ENCODE measurements at regions not wholly inside any gene's neighbourhood (a gene's known extent, or its start where the extent isn't known, plus 50 kb on each side); places are given as distances from the start of the nearest gene placed in this dataset.

DNA sequence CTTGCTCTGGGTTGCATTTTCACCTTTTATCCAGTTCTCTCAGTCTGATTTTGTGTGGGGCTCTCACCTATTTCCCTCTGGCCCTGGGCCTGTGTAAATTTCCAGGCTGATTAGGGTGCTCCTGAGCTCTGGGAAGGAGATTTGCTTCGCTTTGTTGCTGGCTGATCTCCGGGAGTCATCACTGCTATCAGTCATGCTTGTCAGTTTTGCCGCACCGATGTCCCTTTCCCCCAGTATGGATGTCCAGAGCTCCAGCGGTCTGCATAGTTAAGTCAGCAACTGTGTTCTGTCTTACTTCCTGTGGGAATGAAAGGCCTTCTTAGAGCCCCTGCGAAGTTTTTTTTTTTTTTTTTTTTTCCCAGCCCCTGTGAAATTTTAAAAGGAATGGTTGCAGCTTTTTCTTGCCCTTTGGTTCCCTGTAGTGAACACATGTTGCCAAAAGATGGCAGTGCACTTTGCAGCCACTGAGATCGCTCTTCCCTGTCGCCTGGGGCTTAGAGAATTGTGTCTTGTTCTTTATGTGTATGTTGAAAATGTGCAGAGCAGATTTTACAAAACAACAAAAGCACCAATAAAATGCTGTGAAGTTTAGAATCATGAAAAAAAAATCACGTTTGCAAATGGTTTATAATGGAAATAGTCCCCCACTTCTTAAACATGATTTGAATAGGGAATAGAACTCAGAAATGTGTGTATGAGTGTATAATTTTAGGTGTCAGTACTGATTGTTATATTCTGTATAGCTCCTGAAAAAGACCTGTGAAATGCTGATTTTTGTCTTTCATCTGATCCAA lies 109.1 kb upstream of the SLC4A4 start:
- Histone ChIP-seq H3K36me3 (ENCODE audit: control insufficient read depth in 2 of 4, insufficient read depth in 4 of 4, low read length in 3 of 4) (no peaks in the 10 kb centered on the region), H3K4ac (replicated peaks; ENCODE audit: insufficient read length, low read depth, low read length) (no peak overlapping the region), H3K9ac (replicated peaks in 1 of 4; ENCODE audit: extremely low read depth in 1 of 4, low read depth in 3 of 4, low read length in 3 of 4) (no peak overlapping the region), H3K4me1 (replicated peaks in 1 of 4; ENCODE audit: control insufficient read depth in 3 of 4, insufficient read depth in 4 of 4, low read length in 3 of 4) (peaks cover 0 to 9% (median 5%) of the 10 kb centered on the region in 4 experiments; a peak in 4 of 7 replicates), H2AK5ac (ENCODE audit: low read depth, low read length) (no peak overlapping the region), H2AFZ (ENCODE audit: low read length) (peak overlapping the region; percentile 78; the same call in 1 of the 2 replicates), H2BK5ac (ENCODE audit: low read depth, low read length) (no peak overlapping the region), H4K91ac (replicated peaks; ENCODE audit: insufficient read length, low read length) (no peak overlapping the region), H3K14ac (ENCODE audit: insufficient read length) (no peak overlapping the region), H2BK15ac (ENCODE audit: low read length) (no peak overlapping the region), H3K4me3 (ENCODE audit: extremely low read depth in 1 of 4, insufficient read depth in 2 of 4, low read depth in 3 of 4, low read length in 4 of 4) (no peak overlapping the region), H2BK12ac (ENCODE audit: low read depth, low read length) (no peak overlapping the region), H3K56ac (replicated peaks; ENCODE audit: insufficient read length, low read depth, low read length) (no peak overlapping the region), H3K27ac (ENCODE audit: low read depth, low read length) (no peak overlapping the region), H3K18ac (ENCODE audit: extremely low read depth, low read length) (no peak overlapping the region), H3K23ac (ENCODE audit: insufficient read length) (no peak overlapping the region), H2BK20ac (ENCODE audit: low read length) (no peak overlapping the region), H4K20me1 (replicated peaks in 1 of 2; ENCODE audit: control insufficient read depth in 1 of 2, insufficient read depth in 2 of 2, low read length in 2 of 2) (no peaks in the 10 kb centered on the region), H2BK120ac (replicated peaks; ENCODE audit: low read depth, low read length) (no peak overlapping the region), H3K27me3 (replicated peaks in 1 of 4; ENCODE audit: control insufficient read depth in 3 of 4, extremely low read depth in 1 of 4, insufficient read depth in 3 of 4, low read length in 3 of 4) (no peaks in the 10 kb centered on the region), H3K4me2 (ENCODE audit: insufficient read depth in 1 of 2, low read depth in 2 of 2, low read length in 2 of 2) (no peak overlapping the region; a peak in 1 of 4 replicates), H3K79me1 (ENCODE audit: low read depth, low read length) (no peaks in the 10 kb centered on the region), H3K79me2 (ENCODE audit: control insufficient read depth in 1 of 2, insufficient read depth in 2 of 2, low read length in 2 of 2) (no peaks in the 10 kb centered on the region), H4K8ac (ENCODE audit: extremely low read depth, insufficient read depth, low read length) (no peak overlapping the region), H4K5ac (ENCODE audit: insufficient read length, low read depth, low read length) (no peak overlapping the region), H3K23me2 (ENCODE audit: low read depth, low read length) (no peaks in the 10 kb centered on the region), H3K9me3 (ENCODE audit: insufficient read depth in 2 of 2, low read depth in 1 of 2, low read length in 1 of 2) (no peaks in the 10 kb centered on the region)
- CTCF ChIA-PET (ENCODE audit: partially characterized antibody): interaction anchor here (0.6 to 5.7 kb wide), 49 partner anchors 10 to 1713 kb away, joined by 3 to 69 read pairs (median 3); no protein-coding TSS in a partner anchor
- POLR2A ChIA-PET (ENCODE audit: partially characterized antibody): no interaction called here
- FAIRE-seq: peak; percentile 62
- TF ChIP-seq TAF1 (IDR thresholded peaks at IDR 0.05; ENCODE audit: low read depth, low read length) (no peak), SP2 (IDR thresholded peaks at IDR 0.05; ENCODE audit: low read length) (no peak), BACH1 (IDR thresholded peaks at IDR 0.05; ENCODE audit: low read length) (no peak), RAD21 (IDR thresholded peaks at IDR 0.05 in 1 of 2, conservative IDR thresholded peaks at IDR 0.05 in 1 of 2; ENCODE audit: low read depth in 2 of 2, low read length in 2 of 2) (peak; percentile 70 to 72)
- TF ChIP-seq, protein P1, sequence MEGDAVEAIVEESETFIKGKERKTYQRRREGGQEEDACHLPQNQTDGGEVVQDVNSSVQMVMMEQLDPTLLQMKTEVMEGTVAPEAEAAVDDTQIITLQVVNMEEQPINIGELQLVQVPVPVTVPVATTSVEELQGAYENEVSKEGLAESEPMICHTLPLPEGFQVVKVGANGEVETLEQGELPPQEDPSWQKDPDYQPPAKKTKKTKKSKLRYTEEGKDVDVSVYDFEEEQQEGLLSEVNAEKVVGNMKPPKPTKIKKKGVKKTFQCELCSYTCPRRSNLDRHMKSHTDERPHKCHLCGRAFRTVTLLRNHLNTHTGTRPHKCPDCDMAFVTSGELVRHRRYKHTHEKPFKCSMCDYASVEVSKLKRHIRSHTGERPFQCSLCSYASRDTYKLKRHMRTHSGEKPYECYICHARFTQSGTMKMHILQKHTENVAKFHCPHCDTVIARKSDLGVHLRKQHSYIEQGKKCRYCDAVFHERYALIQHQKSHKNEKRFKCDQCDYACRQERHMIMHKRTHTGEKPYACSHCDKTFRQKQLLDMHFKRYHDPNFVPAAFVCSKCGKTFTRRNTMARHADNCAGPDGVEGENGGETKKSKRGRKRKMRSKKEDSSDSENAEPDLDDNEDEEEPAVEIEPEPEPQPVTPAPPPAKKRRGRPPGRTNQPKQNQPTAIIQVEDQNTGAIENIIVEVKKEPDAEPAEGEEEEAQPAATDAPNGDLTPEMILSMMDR (IDR thresholded peaks at IDR 0.05; ENCODE audit: control extremely low read depth in 1 of 3, insufficient read depth in 1 of 3, low read depth in 1 of 3, low read length in 3 of 3): peak; percentile 51 to 66 (median 60)
- DNase-seq (ENCODE audit: low read depth in 1 of 2, low spot score in 2 of 2): peak in 1 of 2 experiments; percentile 5
- 49% methylated on average over 9 of the region's 9 CpGs; no CpG with 5 or more reads in 1 of the 2 experiments for WGBS, 2 experiments (ENCODE audit: extremely low coverage in 1 of 2, insufficient coverage in 1 of 2, insufficient read length in 1 of 2, insufficient replicate concordance in 2 of 2, low coverage in 1 of 2, low lambda C conversion rate in 2 of 2, missing lambda C conversion rate in 1 of 2)
